Activated CD8-positive, alpha-beta T cell treated with anti-CD3 and anti-CD28 coated beads for 36 hours (primary cell): ENCODE measurements at regions not wholly inside any gene's neighbourhood (a gene's known extent, or its start where the extent isn't known, plus 50 kb on each side); places are given as distances from the start of the nearest gene placed in this dataset.

Experiments
- ATAC-seq: fragments of 200-7000 bp; cut with Tn5 transposase; one replicate; pipeline ENCODE4 v1.10.0; 2021; ENCODE audit warnings: mild to moderate bottlenecking, moderate library complexity
- CTCF ChIA-PET: fragments of 350-600 bp; sonication (Branson Sonifier 250); formaldehyde crosslinking; loops from one replicate; lab custom pipeline; 2021; ENCODE audit warnings: antibody characterized with exemption; lab: Charles Lee
- POLR2A ChIA-PET: fragments of 350-600 bp; sonication (Branson Sonifier 250); formaldehyde crosslinking; loops from one replicate; lab custom pipeline; 2021; ENCODE audit warnings: antibody characterized with exemption; lab: Charles Lee
- DNase-seq: peaks from one replicate; pipeline ENCODE4 v3.0.0-alpha.2; 2020
- H3K27ac Mint-ChIP-seq: one replicate; pipeline ENCODE4 v1.8.0; 2021; ENCODE audit warnings: mild to moderate bottlenecking, mixed read lengths
- H3K27me3 Mint-ChIP-seq: one replicate; pipeline ENCODE4 v1.8.0; 2021; ENCODE audit warnings: mixed read lengths
- H3K36me3 Mint-ChIP-seq: one replicate; pipeline ENCODE4 v1.8.0; 2021; ENCODE audit warnings: low read depth, mixed read lengths
- H3K4me1 Mint-ChIP-seq: one replicate; pipeline ENCODE4 v1.8.0; 2021; ENCODE audit warnings: low read depth, mixed read lengths
- H3K4me3 Mint-ChIP-seq: one replicate; pipeline ENCODE4 v1.8.0; 2021; ENCODE audit warnings: mild to moderate bottlenecking, moderate library complexity, mixed read lengths
- H3K9me3 Mint-ChIP-seq: one replicate; pipeline ENCODE4 v1.8.0; 2021; ENCODE audit warnings: mixed read lengths
- intact Hi-C: fragments of 100-400 bp; cut with micrococcal nuclease; formaldehyde crosslinking; loops from one replicate; pipeline ENCODE4 v1.10.0; 2022
- TF ChIP-seq, protein P1 (sequence below): fragments of 200-600 bp; IDR thresholded peaks from one replicate; pipeline ENCODE4 v1.8.0; 2022; ENCODE audit warnings: antibody characterized with exemption, mild to moderate bottlenecking

- ATAC-seq (no peak), DNase-seq (no peak)
- peaks cover 5% of the 10 kb centered on the region for H3K27me3 Mint-ChIP-seq
- no peak overlapping the region for H3K27ac Mint-ChIP-seq
- no peak overlapping the region for H3K4me3 Mint-ChIP-seq
- H3K36me3 Mint-ChIP-seq, result no peaks in the 10 kb centered on the region
- ChIA-PET CTCF (no interaction called here), POLR2A (no interaction called here)
- no peaks in the 10 kb centered on the region for H3K9me3 Mint-ChIP-seq
- no peaks in the 10 kb centered on the region for H3K4me1 Mint-ChIP-seq
- TF ChIP-seq, protein P1, sequence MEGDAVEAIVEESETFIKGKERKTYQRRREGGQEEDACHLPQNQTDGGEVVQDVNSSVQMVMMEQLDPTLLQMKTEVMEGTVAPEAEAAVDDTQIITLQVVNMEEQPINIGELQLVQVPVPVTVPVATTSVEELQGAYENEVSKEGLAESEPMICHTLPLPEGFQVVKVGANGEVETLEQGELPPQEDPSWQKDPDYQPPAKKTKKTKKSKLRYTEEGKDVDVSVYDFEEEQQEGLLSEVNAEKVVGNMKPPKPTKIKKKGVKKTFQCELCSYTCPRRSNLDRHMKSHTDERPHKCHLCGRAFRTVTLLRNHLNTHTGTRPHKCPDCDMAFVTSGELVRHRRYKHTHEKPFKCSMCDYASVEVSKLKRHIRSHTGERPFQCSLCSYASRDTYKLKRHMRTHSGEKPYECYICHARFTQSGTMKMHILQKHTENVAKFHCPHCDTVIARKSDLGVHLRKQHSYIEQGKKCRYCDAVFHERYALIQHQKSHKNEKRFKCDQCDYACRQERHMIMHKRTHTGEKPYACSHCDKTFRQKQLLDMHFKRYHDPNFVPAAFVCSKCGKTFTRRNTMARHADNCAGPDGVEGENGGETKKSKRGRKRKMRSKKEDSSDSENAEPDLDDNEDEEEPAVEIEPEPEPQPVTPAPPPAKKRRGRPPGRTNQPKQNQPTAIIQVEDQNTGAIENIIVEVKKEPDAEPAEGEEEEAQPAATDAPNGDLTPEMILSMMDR, result no peak
- intact Hi-C loops, result no loop called here
Measured at GRCh38 chr2:234843411-234843810, 108.4 kb upstream of the SH3BP4 start.

DNA sequence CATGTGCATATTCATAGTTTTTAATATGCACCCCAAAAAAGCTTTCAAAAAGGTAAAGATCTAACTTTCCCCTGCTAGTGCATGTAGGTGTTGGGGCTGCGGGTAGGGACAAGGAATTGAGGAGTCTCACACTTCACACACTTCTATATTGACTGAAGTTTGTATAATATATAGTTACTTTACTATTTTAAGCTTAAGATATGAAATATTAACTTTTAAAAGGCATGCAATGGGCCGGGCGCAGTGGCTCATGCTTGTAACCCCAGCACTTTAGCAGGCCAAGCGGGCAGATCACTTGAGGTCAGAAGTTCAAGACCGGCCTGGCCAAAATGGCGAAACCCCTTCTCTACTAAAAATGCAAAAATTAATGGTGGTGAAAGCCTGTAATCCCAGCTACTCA is 109.1 kb upstream of the SH3BP4 start:
- intact Hi-C loops, result no loop called here
- Mint-ChIP-seq H3K27ac (no peak overlapping the region), H3K4me1 (no peaks in the 10 kb centered on the region), H3K36me3 (no peaks in the 10 kb centered on the region), H3K9me3 (no peaks in the 10 kb centered on the region), H3K4me3 (no peak overlapping the region), H3K27me3 (peaks cover 5% of the 10 kb centered on the region)
- ATAC-seq (no peak), DNase-seq (no peak)
- ChIA-PET CTCF (no interaction called here), POLR2A (no interaction called here)
- TF ChIP-seq, protein P1, result no peak

GRCh38 chr2:234841321-234842015 is 110.3 kb upstream of the SH3BP4 start:
- ChIA-PET POLR2A (no interaction called here), CTCF (no interaction called here)
- TF ChIP-seq, protein P1, result no peak
- intact Hi-C loops, result no loop called here
- no peaks in the 10 kb centered on the region for H3K36me3 Mint-ChIP-seq
- H3K4me3 Mint-ChIP-seq, result no peak overlapping the region
- H3K9me3 Mint-ChIP-seq, result no peaks in the 10 kb centered on the region
- no peak for ATAC-seq
- no peaks in the 10 kb centered on the region for H3K4me1 Mint-ChIP-seq
- no peak overlapping the region for H3K27ac Mint-ChIP-seq
- peaks cover 3% of the 10 kb centered on the region for H3K27me3 Mint-ChIP-seq
- DNase-seq, result no peak

GRCh38 chr2:234840336-234840735 is 111.5 kb upstream of the SH3BP4 start:
- intact Hi-C loops, result no loop called here
- no peaks in the 10 kb centered on the region for H3K4me1 Mint-ChIP-seq
- H3K36me3 Mint-ChIP-seq, result no peaks in the 10 kb centered on the region
- H3K9me3 Mint-ChIP-seq, result no peaks in the 10 kb centered on the region
- CTCF ChIA-PET, result no interaction called here
- no peak overlapping the region for H3K27ac Mint-ChIP-seq
- TF ChIP-seq, protein P1, result no peak
- ATAC-seq (no peak), DNase-seq (no peak)
- H3K27me3 Mint-ChIP-seq, result peaks cover 3% of the 10 kb centered on the region
- POLR2A ChIA-PET, result no interaction called here
- no peak overlapping the region for H3K4me3 Mint-ChIP-seq

DNA sequence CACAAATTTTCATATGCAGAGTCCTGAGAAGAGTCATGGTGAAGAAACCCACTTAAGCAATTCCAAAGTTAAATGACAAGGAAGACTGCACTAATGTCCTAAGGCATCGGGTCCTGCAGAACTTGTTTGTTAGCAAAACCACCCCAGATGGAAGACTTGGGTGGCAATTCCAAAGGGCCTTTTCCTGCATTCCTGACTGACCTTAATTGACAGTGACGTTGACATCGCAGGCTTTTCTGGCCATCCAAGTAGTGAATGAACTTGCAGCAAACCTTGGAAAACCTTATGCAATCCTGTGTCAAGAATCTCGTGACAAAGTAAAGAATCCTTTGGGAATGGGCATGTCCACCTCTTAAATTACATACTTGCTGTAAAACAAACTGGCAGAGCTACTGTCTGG is 112.5 kb upstream of the SH3BP4 start:
- no peaks in the 10 kb centered on the region for H3K36me3 Mint-ChIP-seq
- peaks cover 3% of the 10 kb centered on the region for H3K27me3 Mint-ChIP-seq
- ChIA-PET CTCF (no interaction called here), POLR2A (no interaction called here)
- no peaks in the 10 kb centered on the region for H3K9me3 Mint-ChIP-seq
- H3K4me1 Mint-ChIP-seq, result no peaks in the 10 kb centered on the region
- no peak for DNase-seq
- intact Hi-C loops, result no loop called here
- H3K4me3 Mint-ChIP-seq, result no peak overlapping the region
- TF ChIP-seq, protein P1, result no peak
- no peak for ATAC-seq
- no peak overlapping the region for H3K27ac Mint-ChIP-seq
